ENCODE measurements at regions not wholly inside any gene's neighbourhood (a gene's known extent, or its start where the extent isn't known, plus 50 kb on each side); places are given as distances from the start of the nearest gene placed in this dataset.
"Not testable (repeated sequence)": the region's sequence is repeated elsewhere in the genome, so short reads cannot be mapped to it uniquely, and the experiment has no call there.

DNA sequence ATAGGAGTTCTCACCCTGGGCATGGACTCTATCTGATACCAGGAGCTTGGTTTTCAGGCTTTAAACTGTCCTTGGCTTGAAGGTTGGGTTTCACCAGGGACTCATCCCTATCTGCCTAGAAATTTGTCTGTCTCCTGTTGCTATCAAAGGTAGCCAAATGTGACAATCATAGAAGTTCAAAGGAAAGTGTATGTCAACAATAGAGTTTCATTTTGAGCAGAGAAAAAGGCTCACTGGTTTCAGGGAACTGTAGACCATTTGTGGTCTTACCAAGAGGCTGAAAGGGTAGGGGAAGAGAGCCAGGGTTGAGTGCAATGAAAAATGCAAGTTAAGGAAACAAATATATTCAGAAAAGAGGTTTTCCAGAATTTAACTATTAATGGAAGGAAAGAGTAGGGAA is 966.8 kb upstream of the CITED2 start:
- no peak for DNase-seq

DNA sequence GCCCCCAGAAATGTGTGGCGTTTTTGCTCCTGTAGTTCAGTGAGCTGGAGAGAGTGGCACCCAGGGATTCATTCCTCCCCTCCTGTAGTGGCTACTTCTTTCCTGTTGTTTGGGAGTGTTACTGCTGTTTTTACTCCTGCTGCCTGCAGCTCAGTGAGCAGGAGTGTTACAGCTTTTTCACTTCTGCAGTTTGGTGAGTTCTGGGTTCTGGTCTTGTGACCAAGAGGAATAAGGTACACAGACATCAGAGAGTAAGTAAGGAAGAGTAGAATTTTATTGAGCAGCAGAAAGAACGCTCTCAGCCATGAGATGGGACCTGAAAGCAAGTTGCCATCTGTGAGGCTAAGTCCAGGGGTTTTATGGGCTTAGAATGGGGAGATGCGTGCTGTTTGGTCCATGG is 966.3 kb upstream of the CITED2 start:
- DNase-seq, result no peak

DNA sequence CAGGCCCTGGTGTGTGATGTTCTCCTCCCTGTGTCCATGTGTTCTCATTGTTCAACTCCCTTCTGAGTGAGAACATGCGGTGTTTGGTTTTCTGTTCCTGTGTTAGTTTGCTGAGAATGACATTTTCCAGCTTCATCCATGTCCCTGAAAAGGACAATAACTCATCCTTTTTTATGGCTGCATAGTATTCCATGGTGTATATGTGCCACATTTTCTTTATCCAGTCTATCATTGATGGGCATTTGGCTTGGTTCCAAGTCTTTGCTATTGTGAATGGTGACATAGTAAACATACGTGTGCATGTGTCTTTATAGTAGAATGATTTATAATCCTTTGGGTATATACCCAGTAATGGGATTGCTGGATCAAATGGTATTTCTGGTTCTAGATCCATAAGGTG is 964.6 kb upstream of the CITED2 start:
- not testable (repeated sequence) for DNase-seq

DNA sequence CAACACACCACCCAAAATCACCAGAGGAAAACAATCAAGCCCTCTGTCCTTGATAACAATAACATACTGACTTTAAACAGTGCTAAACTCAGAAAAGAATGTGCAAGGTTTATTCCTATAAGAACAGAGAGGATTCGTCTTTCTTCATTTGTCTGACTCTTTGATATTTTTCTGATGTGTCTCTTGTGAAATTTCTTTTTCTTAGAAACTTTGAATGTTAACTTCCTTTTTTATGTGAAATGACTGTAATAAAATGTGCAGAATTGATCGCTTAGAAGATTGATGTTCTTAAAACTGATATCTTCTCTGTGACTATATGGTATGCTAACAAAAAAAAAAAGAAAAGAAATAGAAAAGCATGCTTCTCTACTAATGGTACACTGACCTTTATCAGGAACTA is 947.4 kb upstream of the CITED2 start:
- DNase-seq, result no peak

DNA sequence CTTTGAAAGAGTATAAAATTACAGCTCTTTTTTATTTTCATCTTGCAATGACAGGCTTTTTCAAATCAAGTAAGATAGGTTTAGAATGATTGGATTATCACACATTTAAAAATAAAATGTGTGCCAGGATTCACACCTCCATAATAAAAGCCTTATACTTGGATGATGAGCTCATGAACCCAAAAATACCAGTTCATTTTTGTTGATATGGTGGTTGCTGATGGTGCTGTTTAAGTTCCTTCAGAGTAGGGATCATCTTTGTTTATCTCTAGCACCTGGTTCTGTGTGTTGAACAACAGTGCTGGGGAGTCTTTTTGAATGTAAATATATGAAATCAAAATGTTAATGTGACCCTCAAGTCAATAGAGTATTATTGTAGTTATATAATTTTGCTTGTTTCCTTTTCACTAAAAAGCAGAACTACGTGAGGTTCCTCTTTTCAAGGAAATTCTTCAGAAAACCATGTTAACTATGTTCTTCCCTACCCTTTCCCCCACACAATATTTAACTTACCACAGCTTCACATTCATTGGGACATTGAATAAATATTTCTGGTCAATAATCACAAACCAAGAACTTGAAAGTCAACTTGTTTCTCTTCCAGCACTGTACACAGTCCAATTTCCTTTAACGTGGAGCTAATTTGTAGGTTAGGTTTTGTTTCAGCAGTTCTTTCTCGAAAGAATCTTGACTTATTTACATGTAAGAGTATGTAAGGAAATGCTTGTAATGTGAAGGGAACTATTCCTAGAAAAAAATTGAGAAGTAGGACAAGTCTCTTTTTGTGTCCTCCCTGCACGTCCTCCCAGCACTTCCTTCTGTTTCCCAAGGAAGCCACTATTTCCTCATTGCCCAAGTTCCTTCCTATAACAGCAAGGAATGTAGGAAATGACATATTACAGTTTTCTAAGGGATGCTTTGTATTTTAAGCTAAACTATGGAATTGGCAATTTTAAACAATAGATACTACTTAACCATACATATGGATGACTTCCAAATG is 945.9 kb upstream of the CITED2 start:
- DNase-seq, result no peak

DNA sequence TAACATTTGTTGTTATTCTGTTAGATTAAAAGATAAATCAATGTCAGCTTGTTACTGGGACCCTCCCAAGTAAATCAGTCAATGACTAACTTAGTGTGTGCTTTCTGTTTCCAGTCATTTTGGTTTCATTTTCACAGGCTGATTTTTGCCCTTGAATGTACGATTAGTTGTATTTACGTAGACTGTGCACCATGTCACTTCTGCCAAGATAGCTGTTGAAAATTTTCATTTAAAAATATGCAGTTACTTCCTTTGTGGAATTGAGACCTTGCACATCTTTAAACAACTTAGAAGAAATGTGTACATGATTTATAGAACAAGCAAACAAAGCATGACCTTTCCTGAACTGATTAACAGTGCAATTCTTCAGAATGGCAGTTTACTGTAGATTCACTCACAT is 944.8 kb upstream of the CITED2 start:
- DNase-seq, result no peak

DNA sequence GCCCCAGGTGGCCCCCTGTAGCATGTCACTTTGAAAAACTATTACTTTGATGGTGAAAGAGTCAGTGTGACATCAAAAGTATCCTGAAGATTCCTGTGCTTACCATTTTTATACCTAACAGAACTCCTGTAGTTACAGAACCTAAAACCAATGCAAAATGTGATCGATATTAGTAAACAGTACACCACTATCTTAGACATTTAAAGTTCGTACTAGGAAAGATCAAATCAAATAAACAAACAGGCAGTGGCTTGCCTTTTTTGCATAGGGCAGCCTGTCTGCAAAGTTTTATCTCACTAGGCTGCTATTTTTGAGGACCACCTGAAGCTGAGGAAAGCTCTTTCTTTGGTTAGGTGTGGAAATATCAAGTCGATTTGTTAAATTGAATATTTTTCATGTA is 944.0 kb upstream of the CITED2 start:
- no peak for DNase-seq

DNA sequence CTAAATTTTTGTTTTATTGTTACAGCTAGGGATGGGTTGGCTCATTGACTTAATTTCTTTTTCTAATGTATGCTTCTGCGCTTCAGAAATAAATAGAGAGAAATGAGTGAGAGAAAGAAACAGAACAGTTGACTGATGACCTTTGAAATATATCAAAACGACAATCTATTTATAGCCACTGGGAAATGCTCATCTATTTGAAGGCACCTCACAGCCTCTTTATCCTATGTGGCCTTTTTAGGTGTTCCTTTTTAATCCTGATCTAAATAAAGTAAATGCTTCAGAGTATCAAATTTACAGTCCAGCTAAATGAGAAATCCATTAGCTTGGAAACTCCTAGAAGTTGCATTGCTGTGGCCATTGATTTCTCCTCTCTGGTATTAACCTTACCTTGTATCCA is 943.5 kb upstream of the CITED2 start:
- no peak for DNase-seq

DNA sequence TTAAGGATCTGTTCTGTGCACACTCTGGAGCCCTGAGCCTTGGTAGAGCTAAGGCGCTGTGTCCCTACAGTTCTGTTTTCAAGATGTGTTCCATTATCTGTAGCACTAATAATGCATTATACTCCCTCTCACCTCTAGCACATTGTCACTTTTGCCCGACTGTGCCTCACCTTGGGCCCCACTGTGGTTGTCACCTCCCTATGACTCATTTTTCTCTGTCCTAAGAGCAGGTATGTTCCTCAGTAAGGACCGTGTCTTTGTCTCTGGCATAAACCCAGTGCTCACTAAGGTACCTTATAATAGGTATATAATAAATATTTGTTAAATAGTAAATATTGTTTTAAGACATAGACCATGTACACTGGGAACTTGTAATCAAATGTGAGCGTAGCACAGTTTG is 942.5 kb upstream of the CITED2 start:
- no peak for DNase-seq

DNA sequence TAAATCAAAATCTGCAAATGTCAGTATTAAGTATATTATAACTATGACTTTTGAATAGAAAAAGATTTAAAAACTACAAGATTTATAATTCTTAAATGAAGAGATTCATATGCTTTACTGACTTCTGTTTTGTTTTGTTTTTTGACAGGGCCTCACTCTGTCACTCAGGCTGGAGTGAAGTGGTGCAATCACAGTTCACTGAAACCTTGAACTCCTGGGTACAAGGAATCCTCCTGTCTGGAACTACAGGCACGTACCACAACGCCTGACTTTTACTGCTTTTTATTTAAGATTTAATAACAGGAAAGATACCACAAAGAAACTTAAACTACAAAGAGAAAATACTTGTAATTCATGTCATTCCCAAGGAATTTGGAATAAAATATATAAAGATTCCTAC is 940.2 kb upstream of the CITED2 start:
- no peak for DNase-seq

DNA sequence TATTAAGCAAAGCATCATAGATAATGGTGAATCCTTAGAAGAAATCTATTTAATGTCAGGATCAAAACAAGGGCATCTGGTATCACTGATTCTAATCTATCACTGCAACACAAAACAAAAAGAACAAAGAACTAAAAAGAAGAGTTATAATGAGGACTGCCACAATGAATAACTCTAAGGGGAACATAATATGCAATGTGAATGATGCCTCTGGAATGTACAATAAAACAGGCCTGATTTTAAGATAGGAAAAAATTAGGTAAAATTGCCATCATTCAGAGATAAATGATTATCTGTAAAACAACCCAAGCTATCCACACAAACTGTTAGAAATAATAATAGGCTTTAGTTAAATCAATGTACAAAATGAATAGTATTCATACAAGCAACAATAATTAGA is 936.7 kb upstream of the CITED2 start:
- DNase-seq, result no peak

DNA sequence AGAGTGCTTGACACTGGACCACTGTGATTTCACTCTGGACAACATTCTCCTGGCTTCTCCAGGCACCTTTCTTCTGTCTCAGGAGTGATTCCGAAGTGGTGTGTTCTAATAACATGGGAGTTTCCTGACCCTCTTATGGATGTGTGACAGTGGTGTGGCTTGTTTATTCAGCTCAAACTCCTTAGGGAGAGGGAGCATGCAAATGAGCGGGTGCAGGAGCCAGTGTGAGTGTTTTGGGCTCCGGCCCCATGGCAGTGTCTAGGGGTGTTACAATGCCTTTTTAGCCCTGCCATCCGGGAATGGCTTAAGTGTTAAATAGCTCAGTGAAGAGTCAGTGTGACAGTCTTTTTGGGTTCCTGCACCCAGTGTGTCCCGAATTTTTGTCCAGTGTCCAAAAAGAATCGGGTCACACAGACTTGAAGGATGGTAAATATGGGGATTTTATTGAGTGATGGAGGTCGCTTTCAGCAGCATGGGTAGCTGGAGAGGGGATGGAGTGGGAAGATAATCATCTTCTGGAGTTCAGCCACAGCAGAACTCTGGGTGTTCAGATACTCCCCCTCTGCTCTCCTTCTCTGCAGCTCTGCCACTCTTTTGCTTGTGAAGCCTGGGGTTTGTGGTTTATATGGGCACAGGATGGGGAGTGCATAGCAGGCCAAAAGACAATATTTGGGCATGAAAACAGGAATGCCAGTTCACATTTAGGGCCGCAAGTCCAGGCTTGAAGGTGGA is 928.9 kb upstream of the CITED2 start:
- DNase-seq, result no peak

DNA sequence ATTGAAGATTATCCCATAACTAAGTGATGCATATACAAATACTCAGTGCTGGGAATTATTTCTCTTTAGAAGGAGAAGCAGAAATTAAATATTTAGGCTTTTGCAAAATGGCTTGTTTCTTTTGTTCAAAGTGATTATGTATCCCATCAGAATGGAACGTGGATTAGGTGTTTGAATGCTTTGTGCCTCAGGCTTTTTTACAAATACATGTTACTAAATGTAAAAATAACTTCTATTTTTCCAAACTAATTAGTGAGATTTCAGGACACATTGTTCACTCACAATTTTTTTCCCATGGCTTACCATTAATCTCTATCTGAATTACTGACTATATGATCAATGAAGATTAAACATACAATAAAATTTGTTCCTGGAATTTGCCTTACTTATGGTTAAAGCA is 925.9 kb upstream of the CITED2 start:
- no peak for DNase-seq

DNA sequence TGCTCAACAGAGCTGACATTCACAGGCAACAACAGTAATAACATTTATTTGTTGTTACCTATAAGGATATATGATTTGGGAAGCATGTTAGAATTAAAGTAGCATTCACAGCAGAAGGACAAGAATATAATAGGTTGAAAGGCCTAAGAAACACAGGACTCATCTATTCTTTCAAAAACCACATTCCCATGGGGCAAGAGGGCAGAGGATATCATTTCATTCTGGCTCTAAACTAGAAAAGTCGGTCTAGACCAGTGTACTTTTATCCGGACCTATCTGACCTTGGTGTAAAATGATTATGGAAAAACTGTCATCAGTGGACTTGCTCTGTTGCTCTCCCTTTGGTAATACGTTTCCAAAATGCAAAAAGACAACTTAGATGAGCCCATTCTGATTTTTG is 914.7 kb upstream of the CITED2 start:
- no peak for DNase-seq

DNA sequence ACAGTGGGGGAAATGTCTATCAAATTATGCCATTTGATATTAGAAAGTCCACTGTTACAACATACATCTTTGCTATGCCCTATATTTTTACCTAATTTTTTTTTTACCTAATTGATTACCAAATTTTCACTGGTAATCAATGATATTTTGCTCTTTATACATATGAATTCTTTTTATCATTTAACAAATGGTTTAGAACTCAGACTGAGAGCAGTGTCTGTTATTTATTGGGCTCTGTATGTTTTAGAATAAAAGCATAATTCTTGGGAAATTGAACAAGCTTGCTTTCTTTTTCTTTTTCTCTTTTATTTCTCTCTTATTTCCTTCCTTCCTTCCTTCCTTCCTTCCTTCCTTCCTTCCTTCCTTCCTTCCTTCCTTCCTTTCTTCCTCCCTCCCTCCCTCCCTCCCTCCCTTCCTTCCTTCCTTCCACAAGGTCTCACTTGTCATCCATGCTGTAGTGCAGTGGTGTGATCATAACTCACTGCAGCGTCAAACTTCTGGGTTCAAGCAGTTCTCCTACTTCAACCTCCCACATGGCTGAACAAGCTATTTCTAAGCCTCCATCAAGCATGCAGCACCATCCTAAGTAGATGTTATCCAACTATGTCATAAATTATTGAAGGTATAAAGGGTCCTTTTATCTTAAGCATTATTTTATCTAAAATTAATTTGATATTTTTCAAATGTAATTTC is 911.7 kb upstream of the CITED2 start:
- no peak for DNase-seq

DNA sequence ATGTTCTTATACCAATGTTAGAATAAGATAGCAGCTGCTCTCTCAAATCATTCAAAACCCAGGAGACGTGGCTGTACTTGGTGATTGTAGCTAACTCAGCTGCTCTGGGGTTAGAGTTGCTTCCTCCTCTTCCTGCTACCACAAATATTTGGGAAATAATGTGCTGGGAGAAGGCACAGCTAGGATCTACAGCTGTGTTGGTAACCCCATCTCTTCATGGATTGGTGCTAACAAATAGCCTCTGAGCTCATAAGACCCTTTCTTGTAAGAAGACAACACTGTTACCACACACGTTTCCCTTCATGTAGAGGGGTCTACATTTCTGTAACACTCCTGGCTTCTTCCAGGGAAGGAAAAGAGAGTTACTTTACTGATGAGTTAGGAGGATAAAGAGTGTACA is 911.0 kb upstream of the CITED2 start:
- DNase-seq, result no peak

DNA sequence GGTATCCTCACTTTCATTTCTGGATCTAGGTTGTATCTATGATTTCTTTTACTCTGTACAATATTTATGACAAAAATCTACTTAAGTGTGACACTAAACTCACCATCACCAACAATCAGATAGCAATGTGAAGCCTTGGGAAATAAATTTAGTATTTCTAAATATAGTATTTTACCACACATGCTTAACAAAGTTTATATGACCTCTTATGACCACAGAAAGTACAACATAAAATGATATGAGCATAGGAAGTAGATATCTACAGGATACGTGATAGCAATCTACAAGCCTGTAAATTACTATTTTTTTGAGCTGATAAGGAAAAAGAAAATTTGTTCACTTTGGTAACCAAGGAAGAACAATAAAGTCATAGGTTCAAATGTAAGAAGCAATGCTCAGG is 910.4 kb upstream of the CITED2 start:
- no peak for DNase-seq

DNA sequence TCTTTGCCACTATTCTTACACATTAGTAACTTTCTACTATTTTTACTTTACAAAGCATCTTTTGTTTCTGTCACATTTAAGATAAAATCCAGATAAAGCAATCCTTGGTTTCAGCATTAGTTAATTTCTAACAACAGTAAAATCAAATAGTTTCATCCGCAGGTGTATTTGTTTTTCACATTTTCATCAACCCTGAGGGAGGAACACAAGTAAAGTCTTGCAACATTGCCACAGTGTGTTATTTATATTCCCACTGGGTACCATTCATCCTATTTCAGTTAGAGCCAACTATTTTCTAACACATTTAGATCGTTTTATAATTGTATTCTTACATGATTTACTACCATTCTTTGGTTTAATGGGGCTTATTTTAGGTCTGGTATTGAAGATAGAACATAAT is 908.7 kb upstream of the CITED2 start:
- no peak for DNase-seq

DNA sequence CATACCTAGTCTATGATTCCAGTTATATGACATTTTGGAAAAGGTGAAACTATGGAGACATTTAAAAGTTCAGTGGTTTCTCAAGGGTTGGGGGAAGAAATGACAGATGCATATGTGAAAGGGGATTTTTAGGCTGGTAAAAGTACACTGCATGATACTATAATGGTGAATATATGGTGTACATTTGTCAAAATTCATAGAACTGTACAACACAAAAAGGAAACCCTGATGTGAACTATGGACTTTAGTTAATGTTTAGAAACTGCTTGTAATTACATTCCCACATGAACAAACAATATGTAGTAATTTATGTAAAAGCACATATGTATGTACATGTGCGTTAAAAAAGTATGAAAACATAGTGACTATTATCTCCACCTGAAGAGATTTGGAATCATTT is 907.3 kb upstream of the CITED2 start:
- DNase-seq, result no peak

DNA sequence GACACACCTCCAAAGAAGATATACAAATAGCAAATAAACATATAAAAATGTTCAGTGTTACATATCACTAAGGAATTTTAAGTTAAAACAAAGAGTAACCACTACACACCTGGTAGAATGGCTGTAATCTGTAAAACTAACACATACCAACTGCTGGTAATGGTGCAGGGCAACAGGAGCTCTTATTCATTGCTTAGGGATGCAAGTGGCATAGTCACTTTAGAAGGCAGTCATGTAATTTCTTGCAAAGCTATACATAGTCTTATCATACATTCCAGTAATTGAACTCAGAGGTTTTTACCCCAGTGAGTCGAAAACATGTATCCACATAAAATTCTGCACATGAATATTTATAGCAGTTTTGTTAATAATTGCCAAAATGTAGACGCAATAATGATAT is 906.8 kb upstream of the CITED2 start:
- no peak for DNase-seq

DNA sequence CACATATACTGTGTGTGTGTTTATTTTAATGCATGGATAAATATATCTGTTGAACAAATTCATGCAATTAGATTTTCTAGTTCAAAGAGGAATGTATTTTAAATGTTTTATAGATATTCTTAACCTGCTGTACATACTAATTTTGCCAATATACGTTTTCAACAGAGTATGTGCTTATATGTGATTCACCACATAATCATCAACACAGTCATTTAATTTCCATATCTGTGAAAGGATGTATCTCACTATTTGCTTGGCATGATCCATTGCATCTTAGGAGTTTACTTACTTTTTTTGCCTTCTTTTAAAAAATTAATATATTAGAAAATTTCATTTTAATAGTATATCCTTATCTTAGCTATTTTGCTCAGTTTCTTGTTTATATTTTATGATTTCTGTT is 902.3 kb upstream of the CITED2 start:
- DNase-seq, result no peak

DNA sequence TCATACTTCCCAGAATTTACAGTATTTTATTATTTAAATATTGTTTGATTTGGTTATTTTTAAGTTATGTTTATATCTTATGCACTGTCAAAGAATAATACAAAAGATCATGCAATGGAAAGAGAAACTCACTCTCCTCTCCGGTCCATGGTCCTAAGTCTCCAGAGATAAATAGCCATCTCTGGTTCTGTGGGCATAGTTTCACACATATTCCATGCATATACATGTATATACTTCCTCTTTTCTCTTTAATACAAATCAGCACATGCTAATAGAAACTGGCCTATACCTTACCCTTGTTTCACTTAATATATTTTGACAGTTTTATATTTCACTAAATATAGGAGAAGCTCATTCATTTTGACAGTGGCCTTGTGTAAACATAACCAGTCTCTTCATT is 901.7 kb upstream of the CITED2 start:
- no peak for DNase-seq

DNA sequence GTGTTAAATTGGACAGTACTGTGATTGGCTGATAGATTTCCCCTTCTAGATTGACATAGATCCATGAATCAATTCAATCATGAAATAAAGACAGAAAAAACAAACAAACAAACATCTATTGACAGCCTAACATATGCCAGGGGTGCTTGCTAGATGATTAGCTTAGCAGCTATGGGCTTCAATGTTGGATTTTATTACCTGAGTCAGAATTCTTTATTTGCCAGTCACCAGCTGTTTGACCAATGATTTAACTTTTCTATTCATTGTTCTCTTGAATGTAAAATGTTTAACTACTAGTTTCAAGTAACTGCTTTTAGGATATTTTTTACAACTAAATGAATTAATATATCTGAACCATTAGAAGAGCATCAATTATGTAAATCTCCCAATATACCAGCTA is 901.3 kb upstream of the CITED2 start:
- DNase-seq, result no peak

DNA sequence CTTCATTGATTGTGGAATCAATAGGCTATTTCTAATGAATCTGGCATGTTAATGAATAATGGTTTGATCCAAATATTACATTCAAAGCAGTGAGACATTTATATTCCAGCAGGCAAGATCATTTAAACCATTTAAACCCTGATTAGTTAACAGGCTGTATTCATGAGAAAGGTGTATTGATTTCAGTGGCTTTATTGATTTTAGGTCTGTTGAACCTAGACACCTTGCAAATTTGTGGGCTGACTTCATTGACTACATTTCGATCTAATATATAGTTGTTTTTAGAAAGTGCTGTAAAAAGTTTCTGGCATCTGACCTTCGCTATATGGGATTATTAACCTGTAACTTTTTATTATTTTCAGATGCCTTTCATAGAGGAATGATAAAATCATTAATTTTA is 900.1 kb upstream of the CITED2 start:
- DNase-seq, result no peak
